Muscle of arm (tissue), 1 donor: ENCODE measurements at regions not wholly inside any gene's neighbourhood (a gene's known extent, or its start where the extent isn't known, plus 50 kb on each side); places are given as distances from the start of the nearest gene placed in this dataset.
A peak's percentile ranks its signal among the peaks of the same experiment; 100 is the strongest.
"Not testable (repeated sequence)": the region's sequence is repeated elsewhere in the genome, so short reads cannot be mapped to it uniquely, and the experiment has no call there.

Experiments used
- DNase-seq: peaks from one replicate; pipeline ENCODE4 v3.0.0-alpha.2; 2013

GRCh38 chr4:22573198-22573597 lies 57.3 kb upstream of the ADGRA3 start:
- DNase-seq = peak; percentile 32

- DNase-seq = no peak
Observed at GRCh38 chr4:22573641-22574040, 57.8 kb upstream of the ADGRA3 start.

GRCh38 chr4:22574424-22574823 lies 58.6 kb upstream of the ADGRA3 start:
- no peak for DNase-seq

- no peak for DNase-seq
Observed at GRCh38 chr4:22574880-22575279, 59.0 kb upstream of the ADGRA3 start.

- DNase-seq = no peak
Observed at GRCh38 chr4:22587253-22587652, 71.4 kb upstream of the ADGRA3 start.

GRCh38 chr4:22593933-22594332 lies 78.1 kb upstream of the ADGRA3 start:
- no peak for DNase-seq

GRCh38 chr4:22595684-22596083 lies 79.8 kb upstream of the ADGRA3 start:
- DNase-seq = no peak

- DNase-seq = peak; percentile 26
Observed at GRCh38 chr4:22596409-22596808, 80.5 kb upstream of the ADGRA3 start.

- DNase-seq = no peak
Observed at GRCh38 chr4:22597471-22597870, 81.6 kb upstream of the ADGRA3 start.

GRCh38 chr4:22598113-22599047 lies 82.5 kb upstream of the ADGRA3 start:
- DNase-seq = not testable (repeated sequence)

GRCh38 chr4:22599228-22599928 lies 83.5 kb upstream of the ADGRA3 start:
- not testable (repeated sequence) for DNase-seq

GRCh38 chr4:22599929-22600432 lies 84.1 kb upstream of the ADGRA3 start:
- not testable (repeated sequence) for DNase-seq

GRCh38 chr4:22601638-22602037 lies 85.8 kb upstream of the ADGRA3 start:
- not testable (repeated sequence) for DNase-seq

- no peak for DNase-seq
Observed at GRCh38 chr4:22607382-22607781, 85.4 kb upstream of the GBA3 start.

- DNase-seq = not testable (repeated sequence)
Observed at GRCh38 chr4:22609951-22610525, 82.7 kb upstream of the GBA3 start.

GRCh38 chr4:22614114-22614513 lies 78.6 kb upstream of the GBA3 start:
- DNase-seq = no peak

- no peak for DNase-seq
Observed at GRCh38 chr4:22616516-22616915, 76.2 kb upstream of the GBA3 start.

GRCh38 chr4:22620144-22620543 lies 72.6 kb upstream of the GBA3 start:
- DNase-seq = not testable (repeated sequence)

GRCh38 chr4:22621970-22622369 lies 70.8 kb upstream of the GBA3 start:
- not testable (repeated sequence) for DNase-seq

GRCh38 chr4:22624002-22624401 lies 68.7 kb upstream of the GBA3 start:
- DNase-seq = not testable (repeated sequence)

GRCh38 chr4:22625311-22625710 lies 67.4 kb upstream of the GBA3 start:
- DNase-seq = no peak

- not testable (repeated sequence) for DNase-seq
Observed at GRCh38 chr4:22627851-22628250, 64.9 kb upstream of the GBA3 start.
